GM12878 (cell line): ENCODE measurements at regions not wholly inside any gene's neighbourhood (a gene's known extent, or its start where the extent isn't known, plus 50 kb on each side); places are given as distances from the start of the nearest gene placed in this dataset.
"Not testable (repeated sequence)": the region's sequence is repeated elsewhere in the genome, so short reads cannot be mapped to it uniquely, and the experiment has no call there.

ENCODE experiments used
- ATAC-seq: fragments of 200-7000 bp; cut with Tn5 transposase; 3 replicates; pipeline ENCODE4 v1.9.1; 2020; ENCODE audit warnings: mild to moderate bottlenecking, moderate library complexity
- BruUV-seq: library from RNA; stranded (reverse); fragments of 400-500 nt; replicated peaks from 2 replicates; lab custom pipeline; 2021; lab: Mats Ljungman, UMichigan
- CTCF ChIA-PET: fragments of 300-600 bp; sonication (Branson Sonifier 250); formaldehyde crosslinking; extraction: SDS; loops from one replicate; lab custom pipeline; 2021; ENCODE audit warnings: inconsistent platforms; lab: Yijun Ruan, JAX
- POLR2A ChIA-PET: fragments of 350-600 bp; formaldehyde crosslinking; extraction: SDS; loops from one replicate; lab custom pipeline; 2021; ENCODE audit warnings: inconsistent platforms; lab: Charles Lee
- RAD21 ChIA-PET: fragments of 300-600 bp; sonication (Branson Sonifier 250); formaldehyde crosslinking; loops from one replicate; lab custom pipeline; 2023; ENCODE audit warnings: antibody characterized with exemption; ENCODE audit not compliant: unreplicated experiment; lab: Charles Lee
- SMC1A ChIA-PET: fragments of 300-600 bp; sonication (Branson Sonifier 250); formaldehyde crosslinking; loops from one replicate; lab custom pipeline; 2023; ENCODE audit not compliant: unreplicated experiment, uncharacterized antibody; lab: Charles Lee
- DNase-seq: peaks from one replicate; pipeline ENCODE4 v3.0.0-alpha.2; 2011; ENCODE audit warnings: low read depth, low spot score
- FAIRE-seq: peaks from 3 replicates; lab custom pipeline; 2011; peaks lifted over from hg19 to GRCh38; lab: Jason Lieb, UNC
- H2AFZ ChIP-seq: 2 replicates; pipeline ENCODE4 v1.6.0; 2011; ENCODE audit warnings: low read depth, low read length, control low read depth; ENCODE audit not compliant: control insufficient read depth
- H3K27ac ChIP-seq: 2 replicates; pipeline ENCODE4 v1.5.1; 2011; ENCODE audit warnings: control low read depth; ENCODE audit not compliant: control insufficient read depth, insufficient read depth
- H3K27me3 ChIP-seq, 2 experiments: replicated peaks in 1 of 2; 2 replicates each; pipeline versions ENCODE4 v1.6.0 to v1.6.1; 2011; ENCODE audit warnings: low read length in 1 of 2; ENCODE audit not compliant: control insufficient read depth in 2 of 2, insufficient read depth in 2 of 2
- H3K36me3 ChIP-seq, 2 experiments: 2 replicates each; pipeline ENCODE4 v1.5.1; 2011; ENCODE audit warnings: low read length in 1 of 2; ENCODE audit not compliant: control insufficient read depth in 2 of 2, insufficient read depth in 2 of 2
- H3K4me1 ChIP-seq: 2 replicates; pipeline ENCODE4 v1.6.1; 2011; ENCODE audit warnings: mild to moderate bottlenecking, low read length, moderate library complexity, mixed read lengths; ENCODE audit not compliant: control insufficient read depth, insufficient read depth
- H3K4me2 ChIP-seq: 2 replicates; pipeline ENCODE4 v1.6.0; 2011; ENCODE audit warnings: control low read depth; ENCODE audit not compliant: control insufficient read depth, insufficient read depth
- H3K4me3 ChIP-seq: fragments of 200-600 bp; sonication (generic); 2 replicates; pipeline ENCODE4 v1.5.1; 2016
- H3K79me2 ChIP-seq: 2 replicates; pipeline ENCODE4 v1.6.0; 2011; ENCODE audit warnings: low read length; ENCODE audit not compliant: control insufficient read depth, insufficient read depth
- H3K9ac ChIP-seq: 2 replicates; pipeline ENCODE4 v1.8.0; 2011; ENCODE audit warnings: low read length, control low read depth, mixed read lengths; ENCODE audit not compliant: control insufficient read depth, insufficient read depth
- H3K9me3 ChIP-seq: replicated peaks from 3 replicates; pipeline ENCODE4 v1.5.1; 2011; ENCODE audit warnings: mild to moderate bottlenecking, low read length; ENCODE audit not compliant: control insufficient read depth, insufficient read depth
- H4K20me1 ChIP-seq: 2 replicates; pipeline ENCODE4 v1.6.0; 2011; ENCODE audit not compliant: control insufficient read depth, insufficient read depth
- CTCF ChIP-seq, 3 experiments: IDR thresholded peaks in 2 of 3; conservative IDR thresholded peaks in 1 of 3; 2 replicates each; pipeline ENCODE4 v1.5.1; 2011; ENCODE audit warnings: low read depth in 3 of 3, low read length in 3 of 3, mild to moderate bottlenecking in 3 of 3, control low read depth in 2 of 3, moderate library complexity in 2 of 3, inconsistent platforms in 1 of 3, mixed read lengths in 1 of 3; ENCODE audit not compliant: control insufficient read depth in 2 of 3, insufficient read depth in 1 of 3; ENCODE audit errors: extremely low read depth in 1 of 3
- HSF1 ChIP-seq: fragments of 150-350 bp; IDR thresholded peaks from 2 replicates; pipeline ENCODE4 v1.6.1; 2014; ENCODE audit warnings: mild to moderate bottlenecking, low read depth, low read length
- IRF5 ChIP-seq: fragments of 450-650 bp; IDR thresholded peaks from 2 replicates; pipeline ENCODE4 v1.6.1; 2017; ENCODE audit warnings: borderline replicate concordance
- KDM1A ChIP-seq: fragments of 200-600 bp; sonication (generic); IDR thresholded peaks from 2 replicates; pipeline ENCODE4 v1.6.1; 2016; ENCODE audit warnings: borderline replicate concordance
- NR2C2 ChIP-seq: IDR thresholded peaks from 2 replicates; pipeline ENCODE4 v1.6.1; 2011; ENCODE audit warnings: borderline replicate concordance, low read depth; ENCODE audit not compliant: control insufficient read depth, insufficient read length
- PBX3 ChIP-seq: IDR thresholded peaks from 2 replicates; pipeline ENCODE4 v1.6.1; 2011; ENCODE audit warnings: mild to moderate bottlenecking, low read depth, low read length, moderate library complexity; ENCODE audit not compliant: insufficient replicate concordance
- POLR2AphosphoS5 ChIP-seq: IDR thresholded peaks from 2 replicates; pipeline ENCODE4 v1.6.1; 2011; ENCODE audit warnings: mild to moderate bottlenecking, low read length, inconsistent platforms
- RELA ChIP-seq: fragments of 450-650 bp; IDR thresholded peaks from 2 replicates; pipeline ENCODE4 v1.8.0; 2014; ENCODE audit warnings: borderline replicate concordance; ENCODE audit not compliant: partially characterized antibody
- SP1 ChIP-seq: IDR thresholded peaks from one replicate; pipeline ENCODE4 v1.6.1; 2011; ENCODE audit warnings: low read depth, low read length
- SUZ12 ChIP-seq: fragments of 200-600 bp; sonication (generic); IDR thresholded peaks from one replicate; pipeline ENCODE4 v1.6.1; 2018; ENCODE audit warnings: antibody characterized with exemption, mild to moderate bottlenecking; ENCODE audit not compliant: unreplicated experiment
- WGBS: methylation state at CpG from one replicate; pipeline ENCODE4 v1.1.6; 2016; ENCODE audit warnings: low lambda C conversion rate; ENCODE audit not compliant: insufficient replicate concordance, insufficient coverage; ENCODE audit errors: missing lambda C conversion rate; 5-methylcytosine and 5-hydroxymethylcytosine counted together
- in situ Hi-C: fragments of 300-500 bp; cut with MboI; formaldehyde crosslinking; loops from 9 replicates; pipeline ENCODE4 v1.14.3; 2018; ENCODE audit warnings: mixed read lengths
- intact Hi-C: fragments of 100-400 bp; cut with micrococcal nuclease; formaldehyde crosslinking; loops from one replicate; pipeline ENCODE4 v1.14.2; 2022; ENCODE audit not compliant: unreplicated experiment

- H4K20me1 ChIP-seq, FAIRE-seq, H3K4me2 ChIP-seq, RAD21 ChIA-PET, H3K27me3 ChIP-seq, H3K4me1 ChIP-seq, H3K79me2 ChIP-seq, H2AFZ ChIP-seq, H3K9me3 ChIP-seq, intact Hi-C loops, H3K27ac ChIP-seq, ATAC-seq, POLR2A ChIA-PET, H3K4me3 ChIP-seq, H3K36me3 ChIP-seq, DNase-seq, H3K9ac ChIP-seq, SMC1A ChIA-PET, in situ Hi-C loops, BruUV-seq: not testable (repeated sequence)
- WGBS, result 74% methylated on average over 33 of the region's 34 CpGs
- CTCF ChIA-PET, result interaction anchor here (0.6 kb wide), 1 partner anchor 311 kb away, joined by 3 read pairs; no protein-coding TSS in a partner anchor
Observed at GRCh38 chr14:104269511-104270241, 131.3 kb downstream of the KIF26A start.

- ChIA-PET SMC1A (no interaction called here), RAD21 (no interaction called here), CTCF (no interaction called here), POLR2A (no interaction called here)
- Histone ChIP-seq H3K27me3 (no peaks in the 10 kb centered on the region), H3K27ac (no peak overlapping the region), H3K36me3 (no peaks in the 10 kb centered on the region), H3K4me2 (no peak overlapping the region), H3K4me3 (no peak overlapping the region), H3K4me1 (no peaks in the 10 kb centered on the region), H2AFZ (no peak overlapping the region), H3K9ac (no peak overlapping the region), H3K9me3 (no peaks in the 10 kb centered on the region), H4K20me1 (no peaks in the 10 kb centered on the region), H3K79me2 (no peaks in the 10 kb centered on the region)
- no peak for DNase-seq
- BruUV-seq, result no TSS peak
- intact Hi-C loops, result no loop called here
- in situ Hi-C loops, result no loop called here
- ATAC-seq, result no peak
- 0% methylated on average over 1 of the region's 1 CpG for WGBS
- no peak for FAIRE-seq
- TF ChIP-seq NR2C2 (no peak), RELA (no peak), HSF1 (no peak), KDM1A (no peak), SUZ12 (no peak), CTCF (IDR thresholded peaks at IDR 0.05 in 2 of 3, conservative IDR thresholded peaks at IDR 0.05 in 1 of 3; ENCODE audit: control insufficient read depth in 2 of 3, extremely low read depth in 1 of 3, insufficient read depth in 1 of 3, low read depth in 3 of 3, low read length in 3 of 3) (no peak), SP1 (no peak), POLR2AphosphoS5 (no peak), IRF5 (no peak), PBX3 (no peak)
Observed at GRCh38 chr14:104271391-104271790, 133.0 kb downstream of the KIF26A start.
